Adrenal gland (tissue), 5 donors: ENCODE measurements at regions not wholly inside any gene's neighbourhood (a gene's known extent, or its start where the extent isn't known, plus 50 kb on each side); places are given as distances from the start of the nearest gene placed in this dataset.

Source experiments
- CTCF ChIP-seq, 6 experiments: fragments of 450-650 bp in 4 of 6; fragments of 200-600 bp in 2 of 6; sonication (generic) in 1 of 6; IDR thresholded peaks; 1 replicate in 5 of 6; 2 replicates in 1 of 6; pipeline versions ENCODE4 v1.5.1 to v1.8.0; 2016 to 2021; ENCODE audit warnings: antibody characterized with exemption in 6 of 6, mild to moderate bottlenecking in 2 of 6, moderate library complexity in 1 of 6
- POLR2A ChIP-seq, 2 donors: fragments of 450-650 bp; IDR thresholded peaks; one replicate each; pipeline ENCODE4 v1.6.1; 2017; ENCODE audit warnings: antibody characterized with exemption in 2 of 2, mild to moderate bottlenecking in 2 of 2, moderate library complexity in 1 of 2
- donor health status: DM: no; HTN: no; CAD: no.

GRCh38 chr13:107076801-107077200 is 508.9 kb upstream of the ARGLU1 start:
- TF ChIP-seq CTCF (IDR thresholded peaks at IDR 0.05) (no peak), POLR2A (IDR thresholded peaks at IDR 0.05) (no peak)
